Right atrium auricular region (tissue), 2 donors: ENCODE measurements at regions not wholly inside any gene's neighbourhood (a gene's known extent, or its start where the extent isn't known, plus 50 kb on each side); places are given as distances from the start of the nearest gene placed in this dataset.

Source experiments
- DNase-seq: peaks from one replicate; pipeline ENCODE4 v3.0.0-alpha.2; 2019; ENCODE audit warnings: low spot score
- H3K27ac ChIP-seq, 2 donors: fragments of 200-600 bp; sonication (generic); 1 replicate in 1 of 2; 2 replicates in 1 of 2; pipeline ENCODE4 v1.5.1; 2016 to 2019
- H3K27me3 ChIP-seq, 2 donors: fragments of 200-600 bp; sonication (generic); one replicate each; pipeline versions ENCODE4 v1.5.1 to v1.6.0; 2017 to 2019
- H3K36me3 ChIP-seq: fragments of 200-600 bp; sonication (generic); one replicate; pipeline ENCODE4 v1.5.1; 2016
- H3K4me1 ChIP-seq, 2 donors: fragments of 200-600 bp; sonication (generic); one replicate each; pipeline versions ENCODE4 v1.5.1 to v1.6.0; 2017 to 2019
- H3K4me3 ChIP-seq, 2 donors: fragments of 200-600 bp; sonication (generic); 1 replicate in 1 of 2; 2 replicates in 1 of 2; pipeline ENCODE4 v1.5.1; 2017 to 2019; ENCODE audit warnings: mild to moderate bottlenecking in 1 of 2, moderate library complexity in 1 of 2
- H3K9me3 ChIP-seq, 2 donors: fragments of 200-600 bp; sonication (generic); one replicate each; pipeline ENCODE4 v1.5.1; 2019
- CTCF ChIP-seq, 2 donors: fragments of 200-600 bp; sonication (generic); IDR thresholded peaks; one replicate each; pipeline ENCODE4 v1.5.1; 2019; ENCODE audit warnings: antibody characterized with exemption in 2 of 2

GRCh38 chr4:20091781-20092180 is 159.9 kb upstream of the SLIT2 start:
- no peaks in the 10 kb centered on the region for H3K36me3 ChIP-seq
- no peaks in the 10 kb centered on the region for H3K4me1 ChIP-seq
- no peak for TF ChIP-seq CTCF (IDR thresholded peaks at IDR 0.05)
- no peak overlapping the region for H3K27ac ChIP-seq
- DNase-seq, result no peak
- no peak overlapping the region for H3K4me3 ChIP-seq
- H3K9me3 ChIP-seq, result no peaks in the 10 kb centered on the region
- no peaks in the 10 kb centered on the region for H3K27me3 ChIP-seq

GRCh38 chr4:20087522-20087911 is 164.2 kb upstream of the SLIT2 start:
- no peak for DNase-seq
- H3K27me3 ChIP-seq, result no peaks in the 10 kb centered on the region
- TF ChIP-seq CTCF (IDR thresholded peaks at IDR 0.05), result no peak
- no peaks in the 10 kb centered on the region for H3K9me3 ChIP-seq
- H3K27ac ChIP-seq, result no peak overlapping the region
- H3K4me1 ChIP-seq, result no peaks in the 10 kb centered on the region
- H3K36me3 ChIP-seq, result no peaks in the 10 kb centered on the region
- H3K4me3 ChIP-seq, result no peak overlapping the region

- Histone ChIP-seq H3K9me3 (no peaks in the 10 kb centered on the region), H3K27me3 (no peaks in the 10 kb centered on the region), H3K4me3 (no peak overlapping the region), H3K4me1 (no peaks in the 10 kb centered on the region), H3K27ac (no peak overlapping the region), H3K36me3 (no peaks in the 10 kb centered on the region)
- no peak for DNase-seq
- no peak for TF ChIP-seq CTCF (IDR thresholded peaks at IDR 0.05)
These were observed 164.7 kb upstream of the SLIT2 start for GRCh38 chr4:20086799-20087521.

- H3K36me3 ChIP-seq, result no peaks in the 10 kb centered on the region
- H3K4me3 ChIP-seq, result no peak overlapping the region
- no peak for TF ChIP-seq CTCF (IDR thresholded peaks at IDR 0.05)
- no peak overlapping the region for H3K27ac ChIP-seq
- no peaks in the 10 kb centered on the region for H3K4me1 ChIP-seq
- H3K9me3 ChIP-seq, result no peaks in the 10 kb centered on the region
- DNase-seq, result no peak
- no peaks in the 10 kb centered on the region for H3K27me3 ChIP-seq
These were observed 165.5 kb upstream of the SLIT2 start for GRCh38 chr4:20086067-20086798.

GRCh38 chr4:20085653-20086052 is 166.1 kb upstream of the SLIT2 start:
- H3K4me3 ChIP-seq, result no peak overlapping the region
- no peak for TF ChIP-seq CTCF (IDR thresholded peaks at IDR 0.05)
- H3K27ac ChIP-seq, result no peak overlapping the region
- no peaks in the 10 kb centered on the region for H3K9me3 ChIP-seq
- H3K36me3 ChIP-seq, result no peaks in the 10 kb centered on the region
- DNase-seq, result no peak
- no peaks in the 10 kb centered on the region for H3K4me1 ChIP-seq
- no peaks in the 10 kb centered on the region for H3K27me3 ChIP-seq
